ENCODE measurements at regions not wholly inside any gene's neighbourhood (a gene's known extent, or its start where the extent isn't known, plus 50 kb on each side); places are given as distances from the start of the nearest gene placed in this dataset.

DNA sequence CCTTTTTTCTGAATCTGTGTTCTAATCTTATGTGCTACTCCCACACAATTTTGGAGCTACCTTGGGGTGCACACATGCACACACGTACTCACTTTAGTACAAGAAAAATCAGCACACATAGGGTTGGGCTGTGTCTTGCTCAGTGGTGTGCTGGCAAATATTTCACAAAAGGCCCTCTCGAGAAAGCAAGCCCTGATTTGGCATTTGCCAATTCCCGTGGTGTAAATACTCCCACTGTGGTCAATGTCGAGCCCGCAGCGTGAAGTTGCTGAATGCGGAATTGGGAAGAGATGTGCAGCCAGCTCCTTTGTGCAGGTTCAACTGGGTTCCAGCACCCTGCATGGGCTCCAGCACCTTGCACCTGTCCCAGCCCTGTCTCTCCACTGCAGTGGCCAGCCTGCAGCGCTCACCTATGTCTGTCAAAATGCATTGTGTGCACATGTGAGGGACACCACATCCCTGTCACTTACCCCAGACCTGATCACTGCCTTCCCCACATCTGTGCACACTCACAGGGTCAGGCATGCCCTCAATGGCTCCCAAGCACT is 78.4 kb upstream of the WNT4 start:
- no CpG with 5 or more reads among the region's 8 CpGs for WGBS (ENCODE audit: insufficient coverage, insufficient read length)
- H3K27me3 ChIP-seq (ENCODE audit: control insufficient read depth, insufficient read depth, low read length): no peaks in the 10 kb centered on the region

DNA sequence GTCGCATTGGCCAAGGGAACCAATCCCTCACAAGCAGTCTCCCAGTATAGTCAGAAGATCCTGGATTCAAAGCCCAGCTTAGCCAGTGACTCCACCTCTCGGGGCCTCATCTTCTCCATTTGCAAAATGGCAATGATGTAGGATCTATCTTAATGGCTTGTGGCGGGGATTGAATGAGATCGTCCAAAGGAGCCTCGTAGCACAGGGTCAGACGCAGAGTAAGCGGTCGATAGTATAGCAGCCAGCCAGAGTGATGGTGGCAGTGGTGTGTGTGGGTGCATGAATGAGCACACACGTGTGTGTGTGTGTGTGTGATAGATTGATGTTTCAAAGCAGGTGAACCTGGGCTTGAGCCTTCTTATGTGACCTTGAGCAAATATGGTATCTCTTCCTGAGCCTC is 79.8 kb upstream of the WNT4 start:
- Histone ChIP-seq H3K4me1 (ENCODE audit: control insufficient read depth, insufficient read depth, low read length) (no peaks in the 10 kb centered on the region; the same call in 1 of the 2 replicates), H3K27ac (ENCODE audit: low read length) (no peak overlapping the region), H3K9me3 (ENCODE audit: control insufficient read depth, insufficient read depth, low read length) (no peaks in the 10 kb centered on the region), H3K36me3 (ENCODE audit: control insufficient read depth, insufficient read depth, low read length) (no peaks in the 10 kb centered on the region), H3K4me3 (ENCODE audit: low read length) (no peak overlapping the region), H3K27me3 (ENCODE audit: control insufficient read depth, insufficient read depth, low read length) (no peaks in the 10 kb centered on the region)
- WGBS (ENCODE audit: insufficient coverage, insufficient read length): no CpG with 5 or more reads among the region's 9 CpGs
- DNase-seq (ENCODE audit: low read depth, low spot score): no peak

More for the DNA sequence above, 78.4 kb upstream of the WNT4 start:
- Histone ChIP-seq H3K27ac (ENCODE audit: low read length) (no peak overlapping the region), H3K4me1 (ENCODE audit: control insufficient read depth, insufficient read depth, low read length) (no peaks in the 10 kb centered on the region; the same call in 1 of the 2 replicates), H3K9me3 (ENCODE audit: control insufficient read depth, insufficient read depth, low read length) (no peaks in the 10 kb centered on the region), H3K36me3 (ENCODE audit: control insufficient read depth, insufficient read depth, low read length) (no peaks in the 10 kb centered on the region), H3K4me3 (ENCODE audit: low read length) (no peak overlapping the region)
- no peak for DNase-seq (ENCODE audit: low read depth, low spot score)

DNA sequence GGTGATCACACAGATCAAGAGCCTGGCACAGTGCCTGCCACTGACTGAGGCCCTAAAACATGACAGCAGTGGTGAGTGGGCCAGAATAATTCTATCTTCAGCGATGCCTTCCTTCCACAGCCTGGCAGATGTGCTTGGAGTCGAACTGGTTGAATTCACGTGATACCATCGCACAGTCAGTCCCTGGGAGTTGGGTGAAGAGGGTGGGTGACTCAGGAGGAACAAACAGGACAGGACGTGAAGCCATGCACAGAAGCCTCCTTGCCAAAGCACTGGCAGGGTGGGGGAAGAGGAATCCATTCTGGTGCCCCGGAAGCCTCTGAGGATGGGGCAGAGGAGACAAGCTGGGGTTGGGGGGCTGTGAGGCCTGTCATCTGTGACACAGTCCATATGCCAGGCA is 80.3 kb upstream of the WNT4 start:
- H3K27me3 ChIP-seq (ENCODE audit: control insufficient read depth, insufficient read depth, low read length): no peaks in the 10 kb centered on the region
- H3K4me1 ChIP-seq (ENCODE audit: control insufficient read depth, insufficient read depth, low read length): no peaks in the 10 kb centered on the region; the same call in 1 of the 2 replicates
- no peak overlapping the region for H3K27ac ChIP-seq (ENCODE audit: low read length)
- WGBS (ENCODE audit: insufficient coverage, insufficient read length): no CpG with 5 or more reads among the region's 6 CpGs
- no peak for DNase-seq (ENCODE audit: low read depth, low spot score)
- no peak overlapping the region for H3K4me3 ChIP-seq (ENCODE audit: low read length)
- H3K9me3 ChIP-seq (ENCODE audit: control insufficient read depth, insufficient read depth, low read length): no peaks in the 10 kb centered on the region
- no peaks in the 10 kb centered on the region for H3K36me3 ChIP-seq (ENCODE audit: control insufficient read depth, insufficient read depth, low read length)

DNA sequence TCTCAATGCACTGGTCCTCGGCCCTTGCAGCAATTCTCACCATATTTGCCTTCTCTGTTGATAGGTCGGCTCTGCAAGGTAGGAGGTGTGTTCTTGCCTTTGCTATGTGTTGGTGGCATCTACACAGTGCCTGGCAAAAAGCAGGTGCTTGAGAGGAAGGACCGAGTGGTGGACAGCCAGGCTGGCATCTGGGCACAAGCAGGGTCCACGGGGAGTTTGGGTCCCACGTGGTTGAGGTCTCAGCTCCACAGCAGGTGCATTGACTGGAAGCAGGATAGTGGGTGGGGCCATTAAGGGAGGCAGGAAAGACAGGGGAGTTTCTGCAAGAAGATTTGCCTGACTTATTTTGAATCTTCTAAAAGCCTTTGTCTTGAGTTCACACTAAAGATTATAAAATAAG is 81.2 kb upstream of the WNT4 start:
- no peaks in the 10 kb centered on the region for H3K36me3 ChIP-seq (ENCODE audit: control insufficient read depth, insufficient read depth, low read length)
- no peak overlapping the region for H3K4me3 ChIP-seq (ENCODE audit: low read length)
- H3K27ac ChIP-seq (ENCODE audit: low read length): no peak overlapping the region
- no CpG with 5 or more reads among the region's 5 CpGs for WGBS (ENCODE audit: insufficient coverage, insufficient read length)
- H3K27me3 ChIP-seq (ENCODE audit: control insufficient read depth, insufficient read depth, low read length): no peaks in the 10 kb centered on the region
- H3K9me3 ChIP-seq (ENCODE audit: control insufficient read depth, insufficient read depth, low read length): no peaks in the 10 kb centered on the region
- H3K4me1 ChIP-seq (ENCODE audit: control insufficient read depth, insufficient read depth, low read length): peaks cover under 1% of the 10 kb centered on the region; the same call in 1 of the 2 replicates
- no peak for DNase-seq (ENCODE audit: low read depth, low spot score)

DNA sequence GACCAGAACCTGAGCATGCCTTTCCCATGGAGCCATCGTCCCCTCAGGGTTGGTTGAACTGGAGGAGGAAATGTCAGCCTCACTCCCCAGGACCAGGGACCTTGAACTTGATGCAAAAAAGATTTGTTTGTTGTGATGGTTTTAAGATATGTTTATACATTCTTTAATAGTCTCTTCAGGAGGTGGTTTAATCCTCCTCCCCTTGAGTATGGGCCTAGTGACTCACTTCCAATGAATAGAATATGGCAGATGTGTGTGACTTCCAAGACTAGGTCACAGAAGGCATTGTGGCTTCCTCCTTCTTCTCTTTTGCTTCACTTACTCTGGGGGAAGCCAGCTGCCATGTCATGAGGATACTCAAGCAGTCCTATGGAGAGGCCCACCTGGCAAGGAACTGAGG is 81.7 kb upstream of the WNT4 start:
- no peaks in the 10 kb centered on the region for H3K27me3 ChIP-seq (ENCODE audit: control insufficient read depth, insufficient read depth, low read length)
- WGBS (ENCODE audit: insufficient coverage, insufficient read length): no CpG with 5 or more reads among the region's 1 CpG
- H3K27ac ChIP-seq (ENCODE audit: low read length): no peak overlapping the region
- no peaks in the 10 kb centered on the region for H3K9me3 ChIP-seq (ENCODE audit: control insufficient read depth, insufficient read depth, low read length)
- H3K4me1 ChIP-seq (ENCODE audit: control insufficient read depth, insufficient read depth, low read length): peaks cover 1% of the 10 kb centered on the region; the same call in 1 of the 2 replicates
- no peak overlapping the region for H3K4me3 ChIP-seq (ENCODE audit: low read length)
- H3K36me3 ChIP-seq (ENCODE audit: control insufficient read depth, insufficient read depth, low read length): no peaks in the 10 kb centered on the region
- no peak for DNase-seq (ENCODE audit: low read depth, low spot score)

DNA sequence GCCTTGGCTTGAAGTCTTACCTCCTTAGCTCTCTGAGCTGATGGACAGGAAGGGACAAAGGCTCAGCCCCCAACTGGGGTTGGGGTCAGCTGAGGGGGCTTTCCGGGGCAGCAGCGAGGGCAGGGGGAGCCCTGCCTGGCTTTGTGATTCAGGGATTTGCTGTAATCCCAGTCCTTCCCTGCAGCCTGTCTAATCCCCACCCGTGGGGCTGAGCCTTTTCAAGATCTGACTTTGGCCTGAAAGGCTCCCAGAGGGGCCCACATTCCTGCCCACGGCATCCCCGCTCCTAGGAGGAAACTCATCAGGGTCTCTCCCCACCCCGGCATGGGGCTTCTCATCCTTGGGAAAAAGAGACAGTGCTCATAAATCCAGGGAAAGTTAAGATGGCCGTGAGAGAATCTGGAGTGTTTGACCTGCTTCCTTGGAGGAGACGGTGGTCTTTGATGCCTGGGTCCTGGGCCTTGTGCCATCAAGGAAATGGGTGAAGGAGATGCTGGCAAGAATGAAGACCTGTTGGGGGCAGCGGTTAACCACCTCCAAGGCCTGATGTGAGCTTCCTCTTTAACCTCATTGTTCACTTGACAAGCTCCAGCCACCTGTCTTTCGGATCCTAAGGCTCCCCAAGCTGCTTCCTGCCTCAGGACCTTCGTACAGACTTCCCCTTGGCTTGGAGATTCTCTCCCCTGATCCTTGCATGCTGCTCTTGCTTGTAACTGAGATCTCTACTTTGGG is 83.1 kb upstream of the WNT4 start:
- no peak overlapping the region for H3K4me3 ChIP-seq (ENCODE audit: low read length)
- H3K4me1 ChIP-seq (ENCODE audit: control insufficient read depth, insufficient read depth, low read length): peaks cover 1% of the 10 kb centered on the region; the same call in 1 of the 2 replicates
- no peak for DNase-seq (ENCODE audit: low read depth, low spot score)
- H3K36me3 ChIP-seq (ENCODE audit: control insufficient read depth, insufficient read depth, low read length): no peaks in the 10 kb centered on the region
- WGBS (ENCODE audit: insufficient coverage, insufficient read length): no CpG with 5 or more reads among the region's 11 CpGs
- no peaks in the 10 kb centered on the region for H3K9me3 ChIP-seq (ENCODE audit: control insufficient read depth, insufficient read depth, low read length)
- H3K27ac ChIP-seq (ENCODE audit: low read length): no peak overlapping the region
- H3K27me3 ChIP-seq (ENCODE audit: control insufficient read depth, insufficient read depth, low read length): no peaks in the 10 kb centered on the region

DNA sequence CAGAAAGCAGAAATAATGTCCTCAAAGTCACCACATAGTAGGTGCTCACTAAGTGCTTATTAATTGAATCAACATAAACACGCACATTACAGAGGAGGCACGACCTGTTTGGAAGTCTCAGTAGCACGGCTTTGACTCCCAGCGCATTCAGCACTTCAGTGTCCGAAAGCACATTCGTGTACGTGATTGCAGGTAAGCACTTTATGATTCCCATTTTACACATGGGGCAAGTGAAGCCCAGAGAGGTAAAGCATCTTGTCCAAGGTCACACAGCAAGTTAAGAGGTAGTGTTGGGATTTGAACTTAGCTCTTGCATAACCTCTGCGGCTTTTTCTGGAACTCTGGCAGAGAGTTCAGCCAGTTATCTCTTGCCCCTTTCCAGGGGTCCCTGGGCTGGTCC is 85.2 kb upstream of the WNT4 start:
- Histone ChIP-seq H3K36me3 (ENCODE audit: control insufficient read depth, insufficient read depth, low read length) (no peaks in the 10 kb centered on the region), H3K9me3 (ENCODE audit: control insufficient read depth, insufficient read depth, low read length) (no peaks in the 10 kb centered on the region), H3K4me1 (ENCODE audit: control insufficient read depth, insufficient read depth, low read length) (peaks cover 1% of the 10 kb centered on the region; the same call in 1 of the 2 replicates), H3K27me3 (ENCODE audit: control insufficient read depth, insufficient read depth, low read length) (no peaks in the 10 kb centered on the region), H3K27ac (ENCODE audit: low read length) (no peak overlapping the region), H3K4me3 (ENCODE audit: low read length) (no peak overlapping the region)
- no peak for DNase-seq (ENCODE audit: low read depth, low spot score)
- WGBS (ENCODE audit: insufficient coverage, insufficient read length): no CpG with 5 or more reads among the region's 8 CpGs

DNA sequence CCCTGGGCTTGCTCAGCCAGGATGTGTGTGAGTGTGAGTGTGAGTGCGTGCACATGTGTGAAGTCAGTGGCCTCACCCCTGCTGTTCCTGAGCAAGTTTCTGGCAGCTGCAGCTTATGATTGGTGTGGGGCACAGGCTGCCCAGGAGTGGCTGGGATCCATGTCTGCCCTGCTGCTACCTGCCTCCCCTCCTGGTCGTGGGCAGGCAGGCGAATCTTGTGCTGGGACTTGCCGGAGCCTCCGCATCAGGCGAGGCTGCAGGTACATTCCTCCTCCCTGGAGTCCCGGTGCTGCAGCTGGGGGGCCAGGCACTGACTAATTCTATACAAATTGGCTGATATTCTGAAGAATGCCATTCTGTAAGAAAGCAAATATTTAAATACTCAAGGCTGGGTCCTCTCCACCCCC is 85.6 kb upstream of the WNT4 start:
- Histone ChIP-seq H3K27me3 (ENCODE audit: control insufficient read depth, insufficient read depth, low read length) (no peaks in the 10 kb centered on the region), H3K27ac (ENCODE audit: low read length) (no peak overlapping the region), H3K36me3 (ENCODE audit: control insufficient read depth, insufficient read depth, low read length) (no peaks in the 10 kb centered on the region), H3K4me3 (ENCODE audit: low read length) (no peak overlapping the region), H3K4me1 (ENCODE audit: control insufficient read depth, insufficient read depth, low read length) (peaks cover 1% of the 10 kb centered on the region; the same call in 1 of the 2 replicates), H3K9me3 (ENCODE audit: control insufficient read depth, insufficient read depth, low read length) (no peaks in the 10 kb centered on the region)
- no peak for DNase-seq (ENCODE audit: low read depth, low spot score)
- no CpG with 5 or more reads among the region's 7 CpGs for WGBS (ENCODE audit: insufficient coverage, insufficient read length)

DNA sequence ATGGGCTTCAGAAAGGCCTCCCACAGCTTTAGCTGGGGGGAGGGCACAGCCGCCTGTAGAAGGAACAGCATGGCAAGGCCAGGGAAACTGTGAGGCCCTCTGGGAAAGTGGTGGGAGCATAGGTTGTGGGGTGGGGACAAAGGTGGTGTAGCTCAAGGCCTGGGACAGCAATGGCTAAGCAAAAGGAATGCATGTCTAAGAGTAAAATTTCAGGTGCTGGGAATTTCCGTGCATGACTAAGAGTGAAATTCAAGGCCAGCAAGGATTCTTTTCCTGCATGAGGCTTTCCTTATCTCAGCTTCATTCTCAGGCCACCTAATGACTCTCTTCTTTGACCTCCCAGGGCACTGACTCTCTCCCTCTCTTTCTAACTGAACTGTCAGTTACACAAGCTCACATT is 86.5 kb upstream of the WNT4 start:
- no peaks in the 10 kb centered on the region for H3K27me3 ChIP-seq (ENCODE audit: control insufficient read depth, insufficient read depth, low read length)
- no peaks in the 10 kb centered on the region for H3K36me3 ChIP-seq (ENCODE audit: control insufficient read depth, insufficient read depth, low read length)

DNA sequence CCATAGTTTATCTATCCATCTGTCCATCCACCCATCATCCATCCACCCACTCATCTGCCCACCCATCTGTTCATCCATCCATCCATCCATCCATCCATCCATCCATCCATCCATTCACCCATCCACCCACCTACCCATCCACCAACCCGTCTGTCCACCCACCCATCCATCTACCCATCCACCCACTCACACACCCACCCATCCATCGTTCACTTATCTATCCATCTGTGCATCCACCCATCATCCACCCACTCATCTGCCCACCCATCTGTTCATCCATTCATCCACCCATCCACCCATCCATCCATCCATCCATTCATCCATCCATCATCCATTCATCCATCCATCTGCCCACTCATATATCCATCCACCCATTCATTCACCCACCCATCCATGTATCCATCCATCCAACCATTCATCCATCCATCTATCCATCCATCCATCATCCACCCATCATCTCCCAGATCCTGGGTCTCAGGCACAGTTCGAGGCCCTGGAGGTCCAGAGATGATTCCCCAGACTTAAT is 88.2 kb upstream of the WNT4 start:
- no peak for DNase-seq (ENCODE audit: low read depth, low spot score)
- Histone ChIP-seq H3K27me3 (ENCODE audit: control insufficient read depth, insufficient read depth, low read length) (no peaks in the 10 kb centered on the region), H3K27ac (ENCODE audit: low read length) (no peak overlapping the region), H3K4me1 (ENCODE audit: control insufficient read depth, insufficient read depth, low read length) (peaks cover 9% of the 10 kb centered on the region), H3K9me3 (ENCODE audit: control insufficient read depth, insufficient read depth, low read length) (no peaks in the 10 kb centered on the region), H3K4me3 (ENCODE audit: low read length) (no peak overlapping the region), H3K36me3 (ENCODE audit: control insufficient read depth, insufficient read depth, low read length) (no peaks in the 10 kb centered on the region)
- no CpG with 5 or more reads among the region's 3 CpGs for WGBS (ENCODE audit: insufficient coverage, insufficient read length)

More for the DNA sequence above, 86.5 kb upstream of the WNT4 start:
- WGBS (ENCODE audit: insufficient coverage, insufficient read length): no CpG with 5 or more reads among the region's 2 CpGs
- Histone ChIP-seq H3K9me3 (ENCODE audit: control insufficient read depth, insufficient read depth, low read length) (no peaks in the 10 kb centered on the region), H3K4me1 (ENCODE audit: control insufficient read depth, insufficient read depth, low read length) (peaks cover 9% of the 10 kb centered on the region), H3K27ac (ENCODE audit: low read length) (no peak overlapping the region), H3K4me3 (ENCODE audit: low read length) (no peak overlapping the region)
- no peak for DNase-seq (ENCODE audit: low read depth, low spot score)
